ENCODE measurements at regions not wholly inside any gene's neighbourhood (a gene's known extent, or its start where the extent isn't known, plus 50 kb on each side); places are given as distances from the start of the nearest gene placed in this dataset.

GRCh38 chr5:158637039-158637438, 462.7 kb downstream of the EBF1 start:
- no peaks in the 10 kb centered on the region for H3K36me3 ChIP-seq (ENCODE audit: insufficient read depth, low read length)
- no peaks in the 10 kb centered on the region for H3K9me2 ChIP-seq (ENCODE audit: low read depth, low read length)
- H3K9ac ChIP-seq (ENCODE audit: low read length), result no peak overlapping the region
- H3K27ac ChIP-seq (ENCODE audit: low read depth, low read length, poor library complexity, severe bottlenecking), result no peak overlapping the region
- TF ChIP-seq CTCF (IDR thresholded peaks at IDR 0.05; ENCODE audit: low read length), result no peak
- no peak for TF ChIP-seq EZH2 (IDR thresholded peaks at IDR 0.05; ENCODE audit: borderline replicate concordance, low read length)
- no peaks in the 10 kb centered on the region for H3K9me3 ChIP-seq (ENCODE audit: low read length)
- H3K79me2 ChIP-seq (ENCODE audit: insufficient read depth, low read length), result no peaks in the 10 kb centered on the region
- no peak overlapping the region for H3K4me2 ChIP-seq (ENCODE audit: low read length)
- H3F3A ChIP-seq (ENCODE audit: insufficient read depth, low read length), result no peaks in the 10 kb centered on the region
- H3K27me3 ChIP-seq (ENCODE audit: insufficient read depth, low read length), result no peaks in the 10 kb centered on the region
- H3K4me1 ChIP-seq (ENCODE audit: insufficient read depth, low read length, severe bottlenecking), result no peaks in the 10 kb centered on the region
- no peak overlapping the region for H2AFZ ChIP-seq (ENCODE audit: low read length)
- H3K4me3 ChIP-seq (ENCODE audit: low read depth, low read length, poor library complexity, severe bottlenecking), result no peak overlapping the region
- no peaks in the 10 kb centered on the region for H4K20me1 ChIP-seq (ENCODE audit: insufficient read depth, low read length)

- H3K27me3 ChIP-seq (ENCODE audit: insufficient read depth, low read length), result no peaks in the 10 kb centered on the region
- H3F3A ChIP-seq (ENCODE audit: insufficient read depth, low read length), result no peaks in the 10 kb centered on the region
- H3K36me3 ChIP-seq (ENCODE audit: insufficient read depth, low read length), result no peaks in the 10 kb centered on the region
- H3K4me1 ChIP-seq (ENCODE audit: insufficient read depth, low read length, severe bottlenecking), result no peaks in the 10 kb centered on the region
- H3K4me2 ChIP-seq (ENCODE audit: low read length), result no peak overlapping the region
- H3K27ac ChIP-seq (ENCODE audit: low read depth, low read length, poor library complexity, severe bottlenecking), result no peak overlapping the region
- H3K9me2 ChIP-seq (ENCODE audit: low read depth, low read length), result no peaks in the 10 kb centered on the region
- no peak overlapping the region for H2AFZ ChIP-seq (ENCODE audit: low read length)
- H3K9ac ChIP-seq (ENCODE audit: low read length), result no peak overlapping the region
- TF ChIP-seq CTCF (IDR thresholded peaks at IDR 0.05; ENCODE audit: low read length) (no peak), EZH2 (IDR thresholded peaks at IDR 0.05; ENCODE audit: borderline replicate concordance, low read length) (no peak)
- no peaks in the 10 kb centered on the region for H4K20me1 ChIP-seq (ENCODE audit: insufficient read depth, low read length)
- H3K79me2 ChIP-seq (ENCODE audit: insufficient read depth, low read length), result no peaks in the 10 kb centered on the region
- H3K9me3 ChIP-seq (ENCODE audit: low read length), result no peaks in the 10 kb centered on the region
- no peak overlapping the region for H3K4me3 ChIP-seq (ENCODE audit: low read depth, low read length, poor library complexity, severe bottlenecking)
These were observed 464.2 kb downstream of the EBF1 start for GRCh38 chr5:158635565-158635964.

DNA sequence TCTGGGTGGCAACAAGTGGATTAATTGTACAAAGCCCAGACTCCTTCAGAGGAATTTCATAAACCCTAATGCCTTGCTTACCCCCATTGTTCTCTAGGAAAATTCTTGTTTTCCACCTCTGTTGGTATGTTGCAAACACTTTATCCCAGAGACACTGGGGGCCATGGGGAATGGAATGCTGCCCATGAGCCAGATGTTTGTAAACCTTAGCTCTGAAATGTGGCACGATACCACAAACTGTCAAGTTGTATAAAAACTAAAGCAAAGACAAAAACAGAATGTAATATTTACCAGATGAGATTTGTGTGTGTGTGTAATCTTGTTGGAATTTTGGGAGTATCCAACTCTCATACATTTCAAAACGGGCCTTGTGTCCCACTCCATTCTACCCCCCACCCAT, 465.0 kb downstream of the EBF1 start:
- no peaks in the 10 kb centered on the region for H3K9me3 ChIP-seq (ENCODE audit: low read length)
- no peaks in the 10 kb centered on the region for H3F3A ChIP-seq (ENCODE audit: insufficient read depth, low read length)
- H3K27ac ChIP-seq (ENCODE audit: low read depth, low read length, poor library complexity, severe bottlenecking), result no peak overlapping the region
- no peaks in the 10 kb centered on the region for H3K9me2 ChIP-seq (ENCODE audit: low read depth, low read length)
- H3K9ac ChIP-seq (ENCODE audit: low read length), result no peak overlapping the region
- H4K20me1 ChIP-seq (ENCODE audit: insufficient read depth, low read length), result no peaks in the 10 kb centered on the region
- no peaks in the 10 kb centered on the region for H3K36me3 ChIP-seq (ENCODE audit: insufficient read depth, low read length)
- no peaks in the 10 kb centered on the region for H3K27me3 ChIP-seq (ENCODE audit: insufficient read depth, low read length)
- H3K4me1 ChIP-seq (ENCODE audit: insufficient read depth, low read length, severe bottlenecking), result no peaks in the 10 kb centered on the region
- no peak for TF ChIP-seq EZH2 (IDR thresholded peaks at IDR 0.05; ENCODE audit: borderline replicate concordance, low read length)
- no peak for TF ChIP-seq CTCF (IDR thresholded peaks at IDR 0.05; ENCODE audit: low read length)
- H3K79me2 ChIP-seq (ENCODE audit: insufficient read depth, low read length), result no peaks in the 10 kb centered on the region
- no peak overlapping the region for H3K4me2 ChIP-seq (ENCODE audit: low read length)
- no peak overlapping the region for H3K4me3 ChIP-seq (ENCODE audit: low read depth, low read length, poor library complexity, severe bottlenecking)
- no peak overlapping the region for H2AFZ ChIP-seq (ENCODE audit: low read length)
